ENCODE measurements at regions not wholly inside any gene's neighbourhood (a gene's known extent, or its start where the extent isn't known, plus 50 kb on each side); places are given as distances from the start of the nearest gene placed in this dataset.

DNA sequence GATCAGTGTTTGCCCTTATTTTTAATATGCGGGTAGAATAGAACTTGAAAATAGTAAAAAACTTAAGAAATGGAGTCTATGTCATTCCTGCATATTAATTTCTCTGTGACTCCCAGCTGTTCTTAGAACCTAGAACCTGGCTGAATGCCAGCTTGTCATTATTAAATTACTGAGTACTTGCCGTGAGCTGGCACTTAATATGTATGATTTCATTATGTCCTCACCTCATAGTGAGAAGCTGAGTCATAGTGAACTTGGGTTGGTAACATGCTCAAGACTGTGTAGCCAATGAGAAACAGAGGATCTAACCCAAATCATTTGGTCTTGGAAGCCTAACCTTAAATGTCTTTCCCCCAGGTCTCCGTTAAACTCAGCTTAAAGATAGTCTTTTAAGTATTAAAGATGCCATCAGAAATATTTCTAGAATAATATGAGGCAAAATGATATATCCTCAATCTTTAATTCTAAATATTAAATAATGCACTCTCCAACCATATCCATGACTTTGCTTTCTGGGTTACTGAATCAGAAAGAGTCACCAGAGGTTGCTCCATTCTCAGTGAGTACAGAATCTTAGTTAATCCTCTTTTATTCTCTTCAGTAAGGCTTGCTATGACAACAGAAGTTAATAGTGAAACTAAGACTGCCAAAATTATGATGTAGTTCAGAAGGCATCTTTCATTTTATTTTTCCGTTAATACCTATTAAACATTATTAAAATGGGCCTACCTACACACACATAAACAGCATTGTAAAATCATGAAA, 58.6 kb upstream of the TLL1 start:
- TF ChIP-seq TOE1 (CRISPR knock-in tag; IDR thresholded peaks at IDR 0.05), result no peak
- TF ChIP-seq, protein P1, sequence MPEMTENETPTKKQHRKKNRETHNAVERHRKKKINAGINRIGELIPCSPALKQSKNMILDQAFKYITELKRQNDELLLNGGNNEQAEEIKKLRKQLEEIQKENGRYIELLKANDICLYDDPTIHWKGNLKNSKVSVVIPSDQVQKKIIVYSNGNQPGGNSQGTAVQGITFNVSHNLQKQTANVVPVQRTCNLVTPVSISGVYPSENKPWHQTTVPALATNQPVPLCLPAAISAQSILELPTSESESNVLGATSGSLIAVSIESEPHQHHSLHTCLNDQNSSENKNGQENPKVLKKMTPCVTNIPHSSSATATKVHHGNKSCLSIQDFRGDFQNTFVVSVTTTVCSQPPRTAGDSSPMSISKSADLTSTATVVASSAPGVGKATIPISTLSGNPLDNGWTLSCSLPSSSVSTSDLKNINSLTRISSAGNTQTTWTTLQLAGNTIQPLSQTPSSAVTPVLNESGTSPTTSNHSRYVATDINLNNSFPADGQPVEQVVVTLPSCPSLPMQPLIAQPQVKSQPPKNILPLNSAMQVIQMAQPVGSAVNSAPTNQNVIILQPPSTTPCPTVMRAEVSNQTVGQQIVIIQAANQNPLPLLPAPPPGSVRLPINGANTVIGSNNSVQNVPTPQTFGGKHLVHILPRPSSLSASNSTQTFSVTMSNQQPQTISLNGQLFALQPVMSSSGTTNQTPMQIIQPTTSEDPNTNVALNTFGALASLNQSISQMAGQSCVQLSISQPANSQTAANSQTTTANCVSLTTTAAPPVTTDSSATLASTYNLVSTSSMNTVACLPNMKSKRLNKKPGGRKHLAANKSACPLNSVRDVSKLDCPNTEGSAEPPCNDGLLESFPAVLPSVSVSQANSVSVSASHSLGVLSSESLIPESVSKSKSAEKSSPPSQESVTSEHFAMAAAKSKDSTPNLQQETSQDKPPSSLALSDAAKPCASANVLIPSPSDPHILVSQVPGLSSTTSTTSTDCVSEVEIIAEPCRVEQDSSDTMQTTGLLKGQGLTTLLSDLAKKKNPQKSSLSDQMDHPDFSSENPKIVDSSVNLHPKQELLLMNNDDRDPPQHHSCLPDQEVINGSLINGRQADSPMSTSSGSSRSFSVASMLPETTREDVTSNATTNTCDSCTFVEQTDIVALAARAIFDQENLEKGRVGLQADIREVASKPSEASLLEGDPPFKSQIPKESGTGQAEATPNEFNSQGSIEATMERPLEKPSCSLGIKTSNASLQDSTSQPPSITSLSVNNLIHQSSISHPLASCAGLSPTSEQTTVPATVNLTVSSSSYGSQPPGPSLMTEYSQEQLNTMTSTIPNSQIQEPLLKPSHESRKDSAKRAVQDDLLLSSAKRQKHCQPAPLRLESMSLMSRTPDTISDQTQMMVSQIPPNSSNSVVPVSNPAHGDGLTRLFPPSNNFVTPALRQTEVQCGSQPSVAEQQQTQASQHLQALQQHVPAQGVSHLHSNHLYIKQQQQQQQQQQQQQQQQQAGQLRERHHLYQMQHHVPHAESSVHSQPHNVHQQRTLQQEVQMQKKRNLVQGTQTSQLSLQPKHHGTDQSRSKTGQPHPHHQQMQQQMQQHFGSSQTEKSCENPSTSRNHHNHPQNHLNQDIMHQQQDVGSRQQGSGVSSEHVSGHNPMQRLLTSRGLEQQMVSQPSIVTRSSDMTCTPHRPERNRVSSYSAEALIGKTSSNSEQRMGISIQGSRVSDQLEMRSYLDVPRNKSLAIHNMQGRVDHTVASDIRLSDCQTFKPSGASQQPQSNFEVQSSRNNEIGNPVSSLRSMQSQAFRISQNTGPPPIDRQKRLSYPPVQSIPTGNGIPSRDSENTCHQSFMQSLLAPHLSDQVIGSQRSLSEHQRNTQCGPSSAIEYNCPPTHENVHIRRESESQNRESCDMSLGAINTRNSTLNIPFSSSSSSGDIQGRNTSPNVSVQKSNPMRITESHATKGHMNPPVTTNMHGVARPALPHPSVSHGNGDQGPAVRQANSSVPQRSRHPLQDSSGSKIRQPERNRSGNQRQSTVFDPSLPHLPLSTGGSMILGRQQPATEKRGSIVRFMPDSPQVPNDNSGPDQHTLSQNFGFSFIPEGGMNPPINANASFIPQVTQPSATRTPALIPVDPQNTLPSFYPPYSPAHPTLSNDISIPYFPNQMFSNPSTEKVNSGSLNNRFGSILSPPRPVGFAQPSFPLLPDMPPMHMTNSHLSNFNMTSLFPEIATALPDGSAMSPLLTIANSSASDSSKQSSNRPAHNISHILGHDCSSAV (CRISPR knock-in tag; IDR thresholded peaks at IDR 0.05; ENCODE audit: borderline replicate concordance), result no peak
- no peak for TF ChIP-seq NCOA1 (CRISPR knock-in tag; IDR thresholded peaks at IDR 0.05)
- TF ChIP-seq, protein P2, sequence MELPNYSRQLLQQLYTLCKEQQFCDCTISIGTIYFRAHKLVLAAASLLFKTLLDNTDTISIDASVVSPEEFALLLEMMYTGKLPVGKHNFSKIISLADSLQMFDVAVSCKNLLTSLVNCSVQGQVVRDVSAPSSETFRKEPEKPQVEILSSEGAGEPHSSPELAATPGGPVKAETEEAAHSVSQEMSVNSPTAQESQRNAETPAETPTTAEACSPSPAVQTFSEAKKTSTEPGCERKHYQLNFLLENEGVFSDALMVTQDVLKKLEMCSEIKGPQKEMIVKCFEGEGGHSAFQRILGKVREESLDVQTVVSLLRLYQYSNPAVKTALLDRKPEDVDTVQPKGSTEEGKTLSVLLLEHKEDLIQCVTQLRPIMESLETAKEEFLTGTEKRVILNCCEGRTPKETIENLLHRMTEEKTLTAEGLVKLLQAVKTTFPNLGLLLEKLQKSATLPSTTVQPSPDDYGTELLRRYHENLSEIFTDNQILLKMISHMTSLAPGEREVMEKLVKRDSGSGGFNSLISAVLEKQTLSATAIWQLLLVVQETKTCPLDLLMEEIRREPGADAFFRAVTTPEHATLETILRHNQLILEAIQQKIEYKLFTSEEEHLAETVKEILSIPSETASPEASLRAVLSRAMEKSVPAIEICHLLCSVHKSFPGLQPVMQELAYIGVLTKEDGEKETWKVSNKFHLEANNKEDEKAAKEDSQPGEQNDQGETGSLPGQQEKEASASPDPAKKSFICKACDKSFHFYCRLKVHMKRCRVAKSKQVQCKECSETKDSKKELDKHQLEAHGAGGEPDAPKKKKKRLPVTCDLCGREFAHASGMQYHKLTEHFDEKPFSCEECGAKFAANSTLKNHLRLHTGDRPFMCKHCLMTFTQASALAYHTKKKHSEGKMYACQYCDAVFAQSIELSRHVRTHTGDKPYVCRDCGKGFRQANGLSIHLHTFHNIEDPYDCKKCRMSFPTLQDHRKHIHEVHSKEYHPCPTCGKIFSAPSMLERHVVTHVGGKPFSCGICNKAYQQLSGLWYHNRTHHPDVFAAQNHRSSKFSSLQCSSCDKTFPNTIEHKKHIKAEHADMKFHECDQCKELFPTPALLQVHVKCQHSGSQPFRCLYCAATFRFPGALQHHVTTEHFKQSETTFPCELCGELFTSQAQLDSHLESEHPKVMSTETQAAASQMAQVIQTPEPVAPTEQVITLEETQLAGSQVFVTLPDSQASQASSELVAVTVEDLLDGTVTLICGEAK (IDR thresholded peaks at IDR 0.05), result no peak
- TF ChIP-seq, protein P2 (CRISPR knock-in tag; IDR thresholded peaks at IDR 0.05), result no peak
